NCI-H748 treated with DMSO at 0.1 percent for 48 hours (cell line): ENCODE measurements at regions not wholly inside any gene's neighbourhood (a gene's known extent, or its start where the extent isn't known, plus 50 kb on each side); places are given as distances from the start of the nearest gene placed in this dataset.
A peak's percentile ranks its signal among the peaks of the same experiment; 100 is the strongest.
"Not testable (repeated sequence)": the region's sequence is repeated elsewhere in the genome, so short reads cannot be mapped to it uniquely, and the experiment has no call there.

ENCODE experiments used
- DNase-seq: peaks from one replicate; lab custom pipeline; 2025; lab: John Stamatoyannopoulos, UW

DNA sequence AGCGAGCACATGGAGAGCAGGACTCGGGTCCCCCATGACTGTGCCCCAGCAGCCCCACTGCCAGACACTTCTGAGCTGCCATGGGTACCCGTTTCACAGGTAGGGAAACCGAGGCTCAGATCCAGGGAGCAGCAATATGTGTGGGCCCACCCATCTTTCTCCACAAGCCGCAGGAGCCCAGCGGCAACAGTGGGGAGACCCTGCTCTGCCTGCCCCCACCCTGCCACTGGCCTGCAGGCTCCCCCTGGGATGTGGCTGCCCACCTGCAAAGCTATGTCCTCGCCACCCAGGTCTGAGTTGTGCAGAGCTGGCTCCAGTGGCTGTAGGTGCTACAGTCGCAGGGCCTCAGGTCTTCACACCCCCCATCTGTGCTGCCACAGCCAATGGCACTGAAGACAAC, 50.6 kb upstream of the C1QTNF9B start:
- DNase-seq: no peak

DNA sequence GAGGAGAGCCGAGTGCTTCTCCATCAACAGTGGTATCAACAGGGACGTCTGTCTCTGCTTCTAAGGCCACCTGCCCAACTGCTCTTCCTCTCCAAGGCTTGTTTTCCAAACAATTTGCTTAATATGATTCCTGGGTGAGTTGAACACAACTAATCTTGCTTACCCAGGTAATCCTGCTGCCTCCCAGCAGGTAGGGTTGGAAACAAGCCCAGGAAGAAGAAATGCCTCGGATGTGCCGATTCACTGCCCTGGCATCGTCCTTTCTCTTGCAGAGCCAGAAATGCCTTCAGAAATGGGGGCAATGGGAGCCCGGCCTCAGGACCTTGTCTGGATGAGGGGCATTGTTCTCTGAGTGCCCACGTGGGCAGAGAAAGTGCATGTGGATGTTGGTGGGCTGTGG, 51.9 kb upstream of the C1QTNF9B start:
- no peak for DNase-seq

DNA sequence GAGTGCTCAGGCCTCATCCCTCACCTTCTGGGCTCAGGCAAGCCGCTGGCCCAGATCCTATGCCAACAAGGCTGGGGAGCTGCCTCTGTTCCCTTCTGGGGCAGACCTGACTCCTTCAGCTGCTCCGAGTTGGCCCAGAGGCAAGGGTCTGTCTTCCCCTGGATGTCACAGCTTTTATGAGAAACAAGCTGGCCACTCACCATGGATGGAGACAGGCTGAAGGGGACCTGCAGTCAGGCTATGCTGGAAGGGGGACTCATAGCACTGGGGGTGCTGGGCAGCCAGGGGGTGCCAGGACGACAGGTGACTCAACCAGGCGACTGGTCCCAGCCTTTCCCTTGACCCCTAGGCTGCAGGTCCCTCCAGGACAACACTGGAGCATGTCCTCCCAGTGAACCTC, 52.4 kb upstream of the C1QTNF9B start:
- DNase-seq: no peak

DNA sequence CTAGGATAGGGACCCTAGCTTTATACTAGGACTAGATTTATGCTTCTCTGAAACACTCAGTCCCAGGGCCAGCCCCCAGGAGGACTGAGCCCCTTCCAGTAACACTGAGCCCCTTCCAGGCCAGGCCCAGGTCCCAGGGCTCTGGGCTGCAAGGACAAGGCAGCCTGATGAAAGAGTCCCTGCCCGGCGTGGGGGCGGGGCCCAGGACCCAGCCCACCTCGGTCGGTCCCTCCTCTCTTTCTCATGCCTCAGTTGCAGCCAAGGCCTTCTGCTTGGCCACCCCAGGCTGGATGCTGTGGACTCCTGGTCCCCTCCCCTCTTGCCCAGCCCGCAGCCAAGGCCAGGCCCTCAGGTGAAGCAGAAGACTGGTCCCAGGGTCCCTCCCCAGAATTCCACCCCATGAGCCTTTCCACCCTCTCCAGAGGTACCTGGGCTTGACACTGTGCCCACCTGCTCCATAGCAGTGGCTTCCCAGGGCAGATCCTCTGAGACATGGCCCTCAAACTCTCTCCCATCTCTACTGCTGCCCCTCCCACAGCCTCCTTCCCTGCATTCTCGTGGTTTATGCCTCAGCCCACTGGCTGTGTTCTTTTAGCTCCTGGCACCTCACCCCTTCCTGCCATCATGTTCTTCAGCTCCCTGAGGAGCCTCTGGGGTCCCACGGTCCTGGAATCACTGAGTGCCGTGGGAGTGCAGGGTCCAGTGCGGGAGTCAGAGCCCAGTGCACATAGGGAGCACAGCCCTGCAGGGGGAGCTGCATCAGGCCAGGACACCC, 53.6 kb upstream of the C1QTNF9B start:
- DNase-seq: no peak

DNA sequence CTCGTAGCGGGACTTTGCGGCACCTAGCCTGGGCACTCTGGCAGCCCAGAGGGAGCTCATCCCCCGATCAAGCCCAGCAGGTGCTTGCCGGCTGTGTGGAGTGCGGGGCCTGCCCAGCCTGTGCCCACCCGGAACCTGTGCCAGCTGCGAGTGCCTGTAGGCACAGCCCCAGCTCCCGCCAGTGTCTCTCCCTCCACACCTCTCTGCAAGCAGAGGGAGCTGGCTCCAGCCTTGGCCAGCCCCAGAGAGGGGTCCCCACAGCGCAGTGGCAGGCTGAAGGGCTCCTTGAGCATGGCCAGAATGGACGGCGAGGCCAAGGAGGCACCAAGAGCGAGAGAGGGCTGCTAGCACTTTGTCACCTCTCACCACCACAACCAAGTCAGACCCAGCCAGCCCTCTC, 55.5 kb upstream of the C1QTNF9B start:
- no peak for DNase-seq

DNA sequence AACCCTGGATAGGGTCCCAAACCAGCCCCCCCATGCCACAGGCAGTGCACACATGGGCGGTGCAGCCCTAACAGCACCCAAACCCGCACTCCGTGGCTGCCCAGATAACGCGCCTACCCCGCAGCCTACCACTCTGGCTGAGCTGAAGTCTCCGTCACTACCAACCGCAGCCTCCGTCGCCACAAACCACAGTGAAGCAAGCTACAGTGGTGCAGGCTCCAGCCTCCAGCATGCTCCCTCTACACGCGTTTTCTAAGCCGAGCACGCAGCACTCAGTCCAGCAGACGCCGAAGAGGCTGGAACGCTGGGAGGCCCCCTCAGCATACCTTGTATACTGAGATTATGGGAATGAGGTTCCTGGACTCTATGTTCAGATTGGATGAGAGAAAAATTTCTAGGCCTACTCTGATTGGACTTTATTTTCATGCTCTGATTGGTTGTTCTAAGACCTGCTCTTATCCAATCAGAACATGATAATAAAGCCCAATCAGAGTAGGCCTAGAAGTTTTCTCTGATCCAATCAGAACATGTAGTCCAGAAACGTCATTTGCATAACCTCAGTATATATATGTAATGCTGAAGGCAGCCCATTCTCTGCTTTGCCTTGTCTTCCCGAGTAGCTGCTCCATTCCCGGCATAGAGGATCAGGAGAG, 56.7 kb upstream of the C1QTNF9B start:
- DNase-seq: no peak

DNA sequence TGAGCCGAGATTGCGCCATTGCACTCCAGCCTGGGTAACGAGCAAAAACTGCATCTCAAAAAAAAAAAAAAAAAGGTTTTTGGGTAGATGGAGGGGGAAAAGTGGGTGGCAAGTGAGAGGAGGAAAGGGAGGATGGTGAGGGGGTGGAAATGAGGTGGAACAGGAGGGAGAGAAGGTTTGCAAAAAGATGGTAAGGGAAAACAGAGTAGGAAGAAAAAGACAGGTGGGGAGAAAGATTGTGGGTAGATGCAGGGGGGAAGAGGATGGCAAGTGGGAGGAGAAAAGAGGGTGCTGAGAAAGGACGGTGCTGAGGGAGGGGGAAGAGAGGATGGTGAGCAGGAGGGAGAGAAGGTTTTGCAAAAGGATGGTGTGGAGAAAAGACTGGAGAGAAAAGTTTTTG, 57.8 kb upstream of the C1QTNF9B start:
- no peak for DNase-seq

DNA sequence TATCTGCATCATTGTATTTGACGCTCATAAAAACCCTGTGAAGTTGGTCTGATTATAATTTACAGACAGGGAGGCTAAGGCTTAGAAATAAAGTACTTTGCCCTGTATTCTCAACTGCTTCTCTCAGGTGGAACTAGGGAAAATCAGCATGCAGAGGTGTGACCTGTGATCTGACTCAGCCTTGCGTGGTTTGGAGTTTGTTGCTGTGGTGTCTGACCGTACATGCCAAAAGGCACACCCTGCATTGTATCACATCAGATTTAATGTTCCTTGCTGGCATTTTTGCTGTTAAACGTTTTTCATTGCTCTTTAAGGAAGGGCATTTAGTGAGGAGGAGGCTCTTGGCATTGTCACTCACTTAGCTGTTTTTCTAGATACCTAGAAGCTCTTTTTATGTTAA, 58.8 kb upstream of the C1QTNF9B start:
- DNase-seq: no peak

DNA sequence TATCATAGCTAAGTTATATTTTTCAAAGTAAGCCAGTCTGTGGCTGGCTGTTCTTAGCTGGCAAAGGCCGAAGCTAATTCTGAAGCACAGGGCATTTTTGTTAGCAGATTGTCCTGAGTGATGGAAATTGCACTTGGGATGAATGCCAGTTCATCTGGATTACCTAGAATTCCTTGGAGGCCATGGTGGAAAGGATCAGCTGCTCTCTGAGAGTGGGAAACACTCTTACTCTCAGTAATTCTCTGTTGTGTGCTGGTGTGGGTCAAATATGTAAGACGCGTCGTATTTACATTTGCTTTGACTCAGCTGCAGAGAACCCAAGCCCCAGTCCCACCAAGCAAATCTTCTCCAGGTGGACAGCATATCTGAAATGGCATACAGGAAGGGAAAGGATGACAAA, 60.7 kb upstream of the C1QTNF9B start:
- DNase-seq: no peak

DNA sequence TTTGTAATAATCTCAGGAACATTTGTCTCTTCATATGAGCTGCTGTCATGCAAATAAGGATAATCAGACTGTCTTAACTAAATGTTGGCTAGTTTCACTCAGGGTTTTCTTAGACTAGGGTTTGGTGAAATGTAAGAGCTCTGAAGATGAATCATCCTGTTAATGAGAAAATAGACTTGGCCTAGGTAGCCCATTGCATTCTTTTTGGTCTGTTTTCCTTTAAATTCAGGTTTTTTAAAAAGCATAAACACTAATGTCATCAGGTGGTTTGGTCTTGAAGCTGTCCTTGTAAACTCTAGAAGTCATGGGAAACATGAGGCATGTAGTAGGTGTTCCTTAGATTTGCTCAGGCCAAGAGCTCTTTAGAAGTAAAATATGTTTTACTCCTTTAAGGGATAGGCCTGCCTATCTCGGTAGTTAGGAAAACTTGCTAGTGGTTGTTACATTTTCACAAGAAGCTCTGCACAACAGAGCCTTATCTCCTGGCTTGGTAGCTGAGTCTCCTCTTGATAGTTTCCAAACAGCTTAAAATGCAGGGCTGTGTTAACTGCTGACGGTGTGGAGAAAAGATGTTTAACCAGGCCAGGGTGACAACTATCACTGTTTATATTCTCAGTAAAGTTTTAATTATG, 62.0 kb upstream of the C1QTNF9B start:
- DNase-seq: no peak

DNA sequence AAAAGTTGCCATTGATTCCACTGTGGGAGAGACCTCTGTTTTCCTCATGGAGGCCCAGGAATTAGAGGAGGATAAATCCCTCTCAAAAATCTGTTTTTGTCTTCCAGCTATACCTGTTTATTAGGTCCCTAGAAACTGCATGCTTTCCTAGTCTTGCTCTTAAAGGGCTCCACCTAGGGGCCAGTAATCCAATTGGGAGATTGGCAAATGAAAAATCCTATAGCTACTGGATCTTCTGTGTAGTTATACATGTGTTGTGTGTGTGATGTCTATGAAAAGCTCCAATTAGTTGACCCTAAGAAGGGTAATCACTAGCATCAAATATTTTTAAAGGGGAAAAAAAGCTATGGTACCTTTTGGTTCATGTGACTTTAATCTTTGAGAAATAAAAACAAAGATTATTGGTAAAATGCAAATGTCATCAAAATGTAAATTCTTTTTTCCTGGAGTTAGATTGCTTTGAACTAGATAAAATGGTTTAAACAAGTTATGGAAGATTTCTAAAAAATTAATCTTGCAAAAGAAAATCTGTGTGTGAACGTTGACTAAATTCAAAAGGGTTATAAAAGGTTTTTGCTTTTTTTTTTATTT, 63.4 kb upstream of the C1QTNF9B start:
- DNase-seq: peak; percentile 69

DNA sequence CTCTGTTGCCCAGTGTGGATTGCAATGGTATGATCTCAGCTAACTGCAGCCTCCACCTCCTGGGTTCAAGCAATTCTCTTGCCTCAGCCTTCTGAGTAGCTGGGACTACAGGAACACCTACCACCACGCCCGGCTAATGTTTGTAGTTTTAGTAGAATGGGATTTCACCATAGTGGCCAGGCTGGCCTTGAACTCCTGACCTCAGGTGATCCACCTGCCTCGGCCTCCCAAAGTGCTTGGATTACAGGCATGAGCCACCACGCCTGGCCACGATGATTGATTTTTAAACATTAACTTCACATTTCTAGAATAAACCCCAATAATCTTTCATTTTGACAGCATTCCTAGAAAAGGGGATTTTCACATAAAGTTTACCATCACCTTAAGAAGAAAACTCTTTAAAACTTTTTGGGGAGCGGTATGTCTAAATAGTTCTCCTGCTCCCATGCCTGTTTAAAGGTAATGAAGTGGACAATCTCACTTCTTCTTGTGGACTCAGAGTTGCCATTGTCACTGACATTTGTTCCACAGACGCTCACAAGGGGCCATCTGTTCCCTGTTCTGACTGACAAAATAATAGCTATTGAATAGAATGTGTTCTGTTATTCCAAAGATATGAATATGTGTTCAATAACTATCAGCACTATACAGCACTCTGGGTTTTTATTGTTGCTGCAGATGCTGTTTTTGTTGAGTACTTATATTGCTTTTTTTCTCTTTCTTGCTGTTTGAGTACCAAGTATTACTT, 66.1 kb upstream of the C1QTNF9B start:
- no peak for DNase-seq

DNA sequence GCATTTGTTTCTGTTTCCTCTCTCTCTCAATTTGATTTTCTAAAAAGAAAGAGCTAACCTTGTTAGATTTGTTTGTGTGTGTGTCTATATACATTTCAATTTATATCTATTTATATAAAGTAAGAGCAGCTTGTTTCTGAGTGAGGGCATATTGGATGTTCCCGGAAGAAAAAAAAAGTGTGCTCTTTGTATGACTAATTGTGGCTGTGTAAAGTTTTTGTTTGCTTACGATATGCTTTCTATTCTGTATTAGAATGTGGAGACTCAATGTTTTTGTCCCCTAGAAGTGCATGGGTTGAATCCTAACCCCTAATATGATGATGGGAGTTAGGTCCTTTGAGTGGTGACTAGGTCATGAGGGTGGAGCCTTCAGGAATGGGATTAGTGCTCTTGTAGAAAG, 66.6 kb upstream of the C1QTNF9B start:
- no peak for DNase-seq

DNA sequence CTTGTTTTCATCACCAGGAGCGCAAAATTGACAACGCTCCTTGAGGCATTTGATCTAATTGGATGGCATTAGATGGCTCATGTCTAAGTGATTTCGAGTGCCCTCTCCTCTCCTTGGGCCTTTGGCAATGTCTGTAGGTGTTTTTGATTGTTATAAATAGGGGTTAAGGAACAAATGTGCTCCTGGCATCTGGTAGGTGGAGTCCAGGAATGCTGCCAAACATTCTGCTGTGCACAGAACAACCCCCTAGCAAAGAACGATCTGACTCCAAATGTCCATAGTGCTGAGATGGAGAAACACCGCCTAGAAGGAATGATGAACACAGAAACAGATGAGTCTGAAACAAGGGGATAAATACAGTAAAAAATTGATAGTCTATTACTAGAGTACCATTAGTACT, 68.0 kb upstream of the C1QTNF9B start:
- no peak for DNase-seq

DNA sequence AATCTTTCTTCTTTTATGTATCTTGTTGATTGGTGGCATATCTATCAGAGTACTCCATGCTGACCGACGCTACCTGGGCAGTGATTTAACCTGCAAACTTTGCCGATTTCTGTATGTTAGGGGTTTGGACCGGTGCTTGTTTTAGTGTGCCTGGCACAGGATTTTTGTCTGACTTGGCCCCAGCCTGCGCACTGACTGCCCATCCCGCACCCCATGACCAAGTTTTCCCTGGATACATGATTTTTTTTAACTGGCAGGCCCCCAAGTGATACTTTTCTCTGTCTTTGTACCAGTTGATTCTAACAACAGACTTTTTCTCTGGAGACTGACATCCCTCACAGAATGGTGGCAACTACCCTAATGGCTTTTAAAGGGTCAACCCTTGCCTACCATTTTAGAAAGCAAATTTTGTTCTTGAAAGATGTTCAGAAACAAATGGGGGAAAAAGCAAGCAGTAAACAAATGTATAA, 69.0 kb upstream of the C1QTNF9B start:
- DNase-seq: no peak

DNA sequence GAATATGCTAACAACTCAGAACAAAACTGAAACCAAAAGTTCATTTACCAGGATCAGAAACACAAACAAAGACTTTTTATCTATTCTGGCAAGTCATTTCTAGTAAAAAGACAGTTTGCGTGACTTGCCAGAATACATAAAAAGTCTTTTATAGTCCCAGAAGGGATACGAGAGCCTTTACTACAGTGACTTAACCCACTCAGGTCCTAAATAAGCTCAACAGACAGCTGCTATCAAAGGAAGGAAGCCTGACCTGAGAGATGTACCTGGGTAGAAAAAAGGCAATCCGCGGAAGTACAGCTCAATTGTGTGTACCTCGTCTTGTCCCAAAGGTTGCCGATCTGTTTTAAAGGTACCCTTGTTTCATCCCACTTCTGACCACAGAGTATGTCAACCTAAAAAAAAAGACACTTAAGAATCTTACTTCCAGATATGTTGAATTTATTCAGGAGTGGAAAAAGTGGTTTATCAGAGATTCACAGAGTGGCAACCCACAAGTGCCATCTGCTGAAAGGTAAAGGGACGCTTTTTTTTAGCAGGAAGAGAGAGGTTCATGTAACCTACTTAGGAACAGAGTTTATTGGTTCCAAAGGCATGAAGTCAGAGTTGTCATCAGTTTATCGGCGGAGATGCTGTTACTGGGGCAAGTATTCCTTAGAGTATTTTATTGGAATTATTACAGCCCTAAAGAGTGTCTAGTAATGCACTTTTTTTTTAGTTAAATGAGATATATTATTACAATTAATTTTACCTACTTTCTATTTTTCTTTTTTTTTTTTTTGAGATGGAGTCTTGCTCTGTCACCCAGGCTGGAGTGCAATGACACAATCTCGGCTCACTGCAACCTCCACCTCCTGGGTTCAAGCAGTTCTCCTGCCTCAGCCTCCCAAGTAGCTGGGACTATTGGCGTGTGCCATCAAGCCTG, 69.7 kb upstream of the C1QTNF9B start:
- DNase-seq: no peak

DNA sequence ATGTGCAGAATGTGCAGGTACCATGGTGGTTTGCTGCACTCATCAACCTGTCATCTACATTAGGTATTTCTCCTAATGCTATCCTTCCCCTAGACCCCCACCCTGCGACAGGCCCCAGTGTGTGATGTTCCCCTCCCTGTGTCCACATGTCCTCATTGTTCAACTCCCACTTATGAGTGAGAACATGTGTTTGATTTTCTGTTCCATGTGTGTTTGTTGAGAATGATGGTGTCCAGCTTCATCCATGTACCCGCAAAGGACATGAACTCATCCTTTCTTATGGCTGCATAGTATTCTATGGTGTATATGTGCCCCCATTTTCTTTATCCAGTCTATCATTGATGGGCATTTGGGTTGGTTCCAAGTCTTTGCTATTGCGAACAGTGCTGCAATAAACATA, 70.5 kb upstream of the C1QTNF9B start:
- not testable (repeated sequence) for DNase-seq

DNA sequence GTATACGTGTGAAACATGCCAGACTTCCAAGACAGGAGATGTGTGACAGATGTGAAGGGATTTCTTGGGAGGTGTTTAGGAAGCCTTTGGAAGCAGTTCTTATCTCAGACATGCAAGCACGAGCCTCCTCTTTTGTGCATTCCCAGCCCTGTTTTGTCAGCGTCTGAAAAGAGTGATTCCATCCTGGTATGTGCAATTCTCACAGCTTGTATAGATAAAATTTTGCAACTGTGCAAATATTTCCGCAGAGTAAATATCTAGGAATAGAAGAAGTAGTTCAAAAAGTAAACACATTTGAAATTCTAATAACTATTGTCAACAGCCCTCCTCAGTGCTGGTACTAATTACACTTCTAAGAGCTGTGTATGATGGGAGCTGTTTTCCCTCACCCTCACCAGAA, 72.3 kb upstream of the C1QTNF9B start:
- DNase-seq: peak; percentile 98

DNA sequence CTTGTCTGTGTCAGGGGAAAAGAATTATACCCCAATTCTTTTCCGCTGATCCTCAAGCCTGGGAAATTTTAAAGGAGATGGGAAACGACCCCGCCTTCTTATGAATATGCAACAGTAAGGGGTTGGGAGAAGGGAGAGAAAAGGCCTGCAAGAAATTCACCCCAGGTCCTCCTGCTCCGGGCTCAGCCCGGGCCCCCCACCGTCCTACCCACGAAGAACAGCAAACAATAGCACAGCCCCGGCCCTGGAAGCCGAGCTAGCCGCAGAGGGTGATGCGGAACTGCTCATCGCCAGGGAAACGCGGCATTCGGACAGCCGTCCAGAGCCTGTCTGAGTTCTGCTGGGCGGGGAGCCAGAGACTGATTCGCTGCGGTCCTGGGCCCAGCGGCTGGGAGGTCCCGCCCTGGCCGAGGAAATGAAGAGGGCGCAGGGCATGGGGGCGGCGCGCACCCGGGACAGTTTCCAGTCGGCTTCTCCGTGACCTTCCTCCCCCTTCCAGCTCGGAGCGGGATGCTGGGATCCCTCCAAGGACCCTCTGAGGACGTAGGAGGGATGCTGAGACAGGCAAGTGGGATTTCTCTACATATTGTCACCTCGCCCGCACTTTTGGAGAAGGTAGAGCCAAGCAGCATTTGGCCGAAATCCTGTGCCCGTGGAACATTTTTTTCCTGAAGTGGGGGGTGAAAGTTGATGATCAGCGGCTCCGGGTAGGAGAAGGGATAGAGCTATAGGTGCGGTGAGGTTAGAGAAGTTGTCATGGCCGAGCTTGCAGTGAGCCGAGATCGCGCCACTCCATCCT, 82.3 kb upstream of the C1QTNF9B start:
- DNase-seq: peak; percentile 77

DNA sequence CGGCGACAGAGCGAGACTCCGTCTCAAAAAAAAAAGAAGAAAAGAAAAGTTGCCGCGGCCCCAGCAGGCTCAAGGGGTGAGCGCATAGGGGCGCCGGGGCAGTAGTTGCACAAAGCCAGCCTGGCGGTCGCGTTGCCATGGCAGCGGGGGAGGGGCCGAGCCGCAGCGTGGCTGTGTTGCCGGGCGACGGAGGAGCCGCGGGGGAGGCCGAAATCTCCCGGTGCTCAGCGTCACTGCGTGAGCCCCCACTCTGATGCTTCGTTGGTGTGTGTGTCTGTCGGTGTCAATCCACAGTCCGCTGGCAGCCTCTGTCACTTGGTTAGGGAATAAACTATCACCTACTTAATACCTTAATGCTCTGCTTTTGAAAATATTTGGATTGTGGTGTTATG, 82.9 kb upstream of the C1QTNF9B start:
- DNase-seq: peak; percentile 95
